HepG2 (cell line): ENCODE measurements at regions not wholly inside any gene's neighbourhood (a gene's known extent, or its start where the extent isn't known, plus 50 kb on each side); places are given as distances from the start of the nearest gene placed in this dataset.

ENCODE experiments used
- CCDC6 ChIP-seq: sonication (generic); formaldehyde crosslinking; IDR thresholded peaks from 2 replicates; pipeline ENCODE4 v1.8.1; 2022; ENCODE audit warnings: mild to moderate bottlenecking, missing genetic modification reagents, moderate library complexity
- CENPX ChIP-seq: sonication (generic); formaldehyde crosslinking; IDR thresholded peaks from 2 replicates; pipeline ENCODE4 v1.9.0; 2021; ENCODE audit warnings: mild to moderate bottlenecking, missing genetic modification reagents, moderate library complexity
- KLF11 ChIP-seq: IDR thresholded peaks from 2 replicates; pipeline ENCODE4 v1.6.1; 2016; ENCODE audit warnings: missing compliant biosample characterization
- TRIM22 ChIP-seq: fragments of 450-650 bp; IDR thresholded peaks from 2 replicates; pipeline ENCODE4 v1.6.1; 2017
- ZBTB39 ChIP-seq: sonication (generic); formaldehyde crosslinking; IDR thresholded peaks from 2 replicates; pipeline ENCODE4 v1.5.0; 2020; ENCODE audit warnings: missing genetic modification reagents
- ZNF646 ChIP-seq: sonication (generic); formaldehyde crosslinking; IDR thresholded peaks from 2 replicates; pipeline ENCODE4 v1.9.0; 2021; ENCODE audit warnings: mild to moderate bottlenecking, missing genetic modification reagents
- ZNF674 ChIP-seq: sonication (generic); formaldehyde crosslinking; IDR thresholded peaks from 2 replicates; pipeline ENCODE4 v1.5.0; 2020; ENCODE audit warnings: low read depth, mild to moderate bottlenecking, missing genetic modification reagents

- TF ChIP-seq ZNF646: no peak
- TF ChIP-seq CENPX (CRISPR knock-in tag): no peak
- no peak for TF ChIP-seq ZNF674 (CRISPR knock-in tag)
- TF ChIP-seq KLF11: no peak
- TF ChIP-seq ZBTB39 (CRISPR knock-in tag): no peak
- no peak for TF ChIP-seq CCDC6 (CRISPR knock-in tag)
- TF ChIP-seq TRIM22: no peak
- TF ChIP-seq, all 625 proteins: peak for 0
These were observed 131.9 kb upstream of the NFIA start (continued) for GRCh38 chr1:60950224-60951063.
